Left ventricle myocardium superior (tissue), 1 donor: ENCODE measurements at regions not wholly inside any gene's neighbourhood (a gene's known extent, or its start where the extent isn't known, plus 50 kb on each side); places are given as distances from the start of the nearest gene placed in this dataset.

Experiments used
- ATAC-seq: fragments of 200-7000 bp; cut with Tn5 transposase; one replicate; pipeline ENCODE4 v1.9.1; 2020; ENCODE audit warnings: mild to moderate bottlenecking, moderate library complexity
- DNase-seq: peaks from one replicate; pipeline ENCODE4 v3.0.0-alpha.2; 2020
- intact Hi-C: fragments of 100-400 bp; cut with micrococcal nuclease; formaldehyde crosslinking; loops from one replicate; pipeline ENCODE4 v1.11.0; 2022
- donor health status: DM: no; HTN: yes; CAD: no; lungs with severe emphysema.

DNA sequence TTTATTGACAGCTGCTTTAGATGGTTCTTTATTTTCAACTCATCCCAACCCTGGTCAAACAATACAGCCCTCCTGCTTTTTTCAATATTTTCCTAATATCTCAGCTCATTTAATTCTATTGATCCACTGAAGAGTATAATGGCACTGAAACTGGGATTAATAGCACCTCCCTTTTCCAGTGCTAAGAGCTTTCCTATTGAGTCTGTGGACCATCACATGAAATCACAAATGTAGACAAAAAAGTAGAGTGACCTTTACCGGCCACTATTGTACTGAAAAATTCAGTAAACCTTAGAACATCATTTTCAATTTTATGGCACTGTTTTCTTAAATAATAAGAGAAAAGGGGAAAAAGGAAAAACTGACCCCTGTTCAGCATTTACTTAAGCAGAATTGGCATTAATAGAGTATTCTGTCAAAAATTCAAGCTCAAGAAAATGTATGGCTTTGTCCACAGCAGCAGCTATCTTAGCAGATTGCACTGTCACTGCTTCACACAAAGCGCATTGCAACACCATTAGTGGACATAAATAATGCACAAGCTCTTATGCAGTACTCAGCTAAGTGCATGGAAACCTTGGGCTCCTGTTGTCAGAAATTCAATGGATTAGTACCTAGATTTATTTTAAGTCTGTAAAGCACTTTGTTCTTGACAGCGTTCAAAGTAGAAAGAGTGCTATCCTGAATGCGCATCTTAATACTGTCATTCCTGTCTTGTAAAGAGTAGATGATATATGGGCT, 851.0 kb upstream of the KLHL1 start:
- DNase-seq (no peak), ATAC-seq (no peak)
- intact Hi-C loops = no loop called here

DNA sequence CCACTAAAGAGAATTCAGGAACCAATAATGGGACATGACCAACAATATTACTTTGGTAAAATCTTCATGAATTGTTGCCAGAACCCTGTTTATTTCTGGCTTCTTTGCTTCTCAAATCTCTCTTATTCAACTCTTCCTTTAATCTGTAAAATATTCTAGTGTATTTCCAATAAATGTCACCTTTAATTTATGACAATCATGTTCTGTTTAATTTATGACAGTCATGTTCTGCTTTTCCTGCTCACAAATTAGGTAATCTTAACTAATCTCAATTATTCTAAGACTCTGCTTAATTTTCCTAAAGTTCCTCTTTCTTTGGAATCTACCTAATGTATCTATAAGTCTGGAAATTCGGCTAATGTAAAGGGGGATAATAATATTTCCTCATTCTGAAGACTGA, 847.6 kb upstream of the KLHL1 start:
- DNase-seq (no peak), ATAC-seq (no peak)
- intact Hi-C loops = no loop called here

DNA sequence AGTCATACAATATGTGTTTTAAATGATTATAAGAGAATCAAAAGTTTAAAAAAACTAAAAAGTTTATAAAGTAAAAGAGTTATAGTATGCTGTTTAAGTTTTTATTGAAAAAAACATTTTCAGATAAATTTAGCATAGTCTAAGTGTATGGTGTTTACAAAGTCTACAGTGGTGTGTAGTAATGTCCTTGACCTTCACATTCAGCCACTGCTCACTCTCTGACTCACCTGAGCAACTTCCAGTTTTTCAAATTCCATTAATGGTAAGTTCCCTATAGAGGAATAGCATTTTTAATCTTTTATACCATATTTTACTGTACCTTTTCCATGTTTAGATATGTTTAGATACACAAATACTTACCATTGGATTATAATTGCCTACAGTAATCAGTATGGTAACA, 842.4 kb upstream of the KLHL1 start:
- DNase-seq (no peak), ATAC-seq (no peak)
- intact Hi-C loops = no loop called here

DNA sequence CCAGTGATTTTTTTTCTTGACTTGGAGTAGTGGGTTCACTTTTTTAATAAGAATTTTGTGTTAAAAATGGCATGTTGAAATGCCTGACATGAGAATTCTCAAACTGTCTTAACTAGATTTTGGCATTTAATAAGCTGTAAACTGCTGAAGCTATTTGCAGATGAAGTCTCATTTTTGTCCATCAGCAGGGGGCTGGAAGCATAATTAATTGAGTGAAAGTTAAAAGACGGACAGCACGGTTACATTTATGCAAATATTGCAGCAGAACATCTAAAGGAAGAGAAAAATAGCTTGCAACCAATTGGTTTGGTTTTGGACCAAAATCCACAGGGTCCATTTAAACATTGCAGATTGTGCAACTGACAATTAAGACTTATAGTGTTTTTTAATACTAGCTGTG, 837.3 kb upstream of the KLHL1 start:
- DNase-seq (no peak), ATAC-seq (no peak)
- intact Hi-C loops = no loop called here

DNA sequence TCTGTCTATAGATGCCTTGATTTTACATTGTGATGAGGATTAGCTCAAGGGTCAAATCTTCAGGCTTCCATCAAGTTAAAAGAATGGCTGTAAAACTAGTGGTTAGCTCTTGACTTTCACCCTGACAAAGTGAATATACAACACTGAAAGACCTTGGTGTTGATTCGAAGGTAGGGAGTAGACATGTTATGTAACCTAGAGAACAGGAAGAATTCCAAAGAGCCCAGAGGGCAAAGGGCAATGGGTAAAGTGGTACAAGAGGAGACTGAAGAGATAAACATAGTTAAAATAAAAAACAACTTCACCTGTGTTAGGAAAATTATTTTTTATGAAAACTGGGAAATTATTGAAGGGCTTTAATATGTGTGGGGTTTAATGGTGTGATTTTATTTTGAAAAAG, 833.2 kb upstream of the KLHL1 start:
- intact Hi-C loops = no loop called here
- DNase-seq (no peak), ATAC-seq (no peak)

DNA sequence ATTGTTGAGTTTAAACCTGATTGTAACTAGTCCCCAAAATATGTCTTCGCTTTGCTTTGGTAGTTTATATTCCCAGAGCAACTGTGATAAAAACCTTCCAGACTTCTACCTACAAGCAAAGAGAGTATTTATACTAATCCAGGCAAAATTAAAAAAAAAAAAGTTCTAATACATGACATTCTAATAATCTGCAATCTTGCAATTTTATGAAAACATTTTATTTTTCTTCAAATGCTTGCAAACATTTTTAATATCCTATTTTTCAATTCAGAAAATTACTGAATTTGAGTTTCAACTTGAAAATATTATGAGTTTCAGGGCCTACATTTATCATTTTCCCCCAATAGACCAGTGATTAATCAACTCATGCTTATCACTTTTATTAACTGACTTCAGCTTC, 830.2 kb upstream of the KLHL1 start:
- no peak for DNase-seq
- intact Hi-C loops = no loop called here
- ATAC-seq = no peak

DNA sequence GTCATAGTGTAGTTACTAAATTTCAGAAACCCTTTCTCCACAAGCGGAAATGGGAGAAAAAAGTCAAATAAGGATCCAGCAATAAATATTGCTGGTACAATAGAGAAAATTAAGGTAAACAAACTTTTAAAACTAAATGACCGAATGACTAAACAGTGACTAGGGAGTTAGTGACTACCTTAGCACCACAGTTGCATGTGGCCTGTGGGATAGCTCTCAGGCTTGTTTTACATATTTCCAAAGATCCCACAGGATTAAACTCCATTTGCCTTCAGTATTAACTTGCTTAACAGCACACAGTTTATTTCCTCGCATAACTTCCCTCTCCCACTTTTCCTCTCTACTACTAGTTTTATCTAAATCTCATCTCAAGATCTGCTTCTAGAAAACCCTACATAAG, 824.3 kb upstream of the KLHL1 start:
- ATAC-seq (no peak), DNase-seq (no peak)
- intact Hi-C loops = no loop called here

DNA sequence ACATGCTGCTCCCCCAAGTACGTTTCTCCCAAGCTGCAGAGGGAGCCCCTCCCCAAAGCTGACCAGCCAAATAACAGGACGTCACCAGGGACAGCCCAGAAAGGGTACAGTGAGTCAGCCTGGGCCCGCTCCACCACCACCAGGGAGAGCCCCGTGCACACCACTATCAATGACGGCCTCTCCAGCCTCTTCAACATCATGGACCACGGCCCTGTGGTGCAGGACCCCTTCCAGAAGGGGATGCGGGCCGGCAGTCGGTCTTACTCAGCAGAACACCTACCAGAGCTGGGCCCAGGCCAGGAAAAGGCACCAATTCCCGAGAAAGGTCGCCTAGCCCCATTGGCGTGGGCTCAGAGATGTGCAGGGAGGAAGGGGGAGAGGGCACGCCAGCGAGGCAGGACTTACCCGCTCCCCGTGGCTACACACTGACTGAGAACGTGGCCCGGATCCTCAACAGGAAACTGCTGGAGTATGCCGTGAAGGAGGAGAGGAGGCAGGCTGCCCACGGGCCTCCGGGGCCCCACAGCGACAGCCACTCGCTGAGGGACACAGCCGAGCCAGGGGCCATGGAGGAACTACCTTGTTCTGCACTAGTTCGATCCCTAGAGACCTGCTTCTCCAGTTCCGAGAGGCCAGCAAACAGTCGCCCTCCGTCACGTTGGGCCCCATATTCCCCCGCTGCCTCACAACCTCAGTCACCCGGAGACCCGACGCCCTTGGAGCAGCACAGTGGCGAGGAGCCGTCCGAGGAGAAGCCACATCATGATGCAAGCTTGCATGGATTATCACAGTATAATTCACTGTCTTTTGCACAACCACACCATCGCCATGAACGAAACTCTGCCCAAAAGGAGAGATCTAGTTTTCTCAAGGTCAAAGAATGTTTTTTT, 815.9 kb upstream of the KLHL1 start:
- DNase-seq (no peak), ATAC-seq (no peak)
- intact Hi-C loops = no loop called here

DNA sequence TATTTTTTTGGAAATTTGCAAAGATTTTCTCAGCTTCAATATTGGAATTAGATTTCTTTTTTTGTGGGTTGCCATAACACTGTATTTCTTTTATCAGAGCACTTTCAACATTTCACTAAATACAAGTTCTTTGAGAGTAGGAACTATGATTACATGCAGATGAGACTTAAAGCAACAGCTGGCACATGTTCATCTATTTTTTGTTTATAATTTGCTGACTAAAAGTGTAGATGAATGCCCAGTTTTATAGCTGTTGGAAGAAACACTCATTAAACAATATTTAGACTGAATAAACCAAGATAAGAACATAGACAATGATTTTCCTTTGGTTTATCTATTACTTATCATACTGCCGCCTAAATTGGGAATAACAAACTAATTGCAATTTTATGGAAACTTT, 803.0 kb upstream of the KLHL1 start:
- DNase-seq = no peak
- intact Hi-C loops = no loop called here
- ATAC-seq = no peak

DNA sequence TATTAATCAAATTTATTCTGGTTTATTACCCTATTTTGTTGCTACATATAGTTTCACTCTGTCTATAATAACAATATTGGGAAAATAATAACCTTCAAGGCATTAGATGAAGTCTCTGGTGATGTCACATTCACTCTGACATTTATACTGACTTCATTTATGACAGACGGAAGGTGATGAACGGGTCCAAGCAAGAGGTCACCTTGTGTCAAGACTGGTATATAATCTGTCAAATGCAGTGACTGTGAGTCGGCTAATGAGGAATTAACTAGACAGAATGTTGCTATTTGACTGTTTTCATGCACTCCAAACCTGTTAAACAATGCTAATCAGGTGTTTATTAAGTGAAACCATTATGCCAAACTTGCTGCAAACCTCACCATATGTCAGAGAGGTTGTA, 800.5 kb upstream of the KLHL1 start:
- no peak for DNase-seq
- intact Hi-C loops = no loop called here
- no peak for ATAC-seq

DNA sequence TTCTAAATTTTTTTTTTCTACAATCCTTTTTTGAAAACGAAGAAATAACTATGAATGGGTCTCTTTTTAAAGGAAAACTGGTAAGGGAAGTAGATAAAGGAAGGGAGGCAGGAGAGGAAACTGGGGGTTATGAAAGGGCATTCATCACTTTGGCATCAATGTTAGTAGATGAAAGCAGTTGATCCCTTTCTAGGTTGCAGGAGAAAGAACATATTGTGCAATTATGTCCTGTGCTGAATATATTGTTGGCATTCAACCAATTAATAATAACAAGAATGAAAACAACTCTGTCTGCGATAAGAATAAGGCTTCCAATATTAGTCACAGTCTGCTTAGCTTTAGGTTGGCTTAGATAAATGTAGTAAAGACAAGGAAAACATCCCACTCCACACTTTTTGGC, 796.8 kb upstream of the KLHL1 start:
- no peak for ATAC-seq
- no peak for DNase-seq
- intact Hi-C loops = no loop called here

DNA sequence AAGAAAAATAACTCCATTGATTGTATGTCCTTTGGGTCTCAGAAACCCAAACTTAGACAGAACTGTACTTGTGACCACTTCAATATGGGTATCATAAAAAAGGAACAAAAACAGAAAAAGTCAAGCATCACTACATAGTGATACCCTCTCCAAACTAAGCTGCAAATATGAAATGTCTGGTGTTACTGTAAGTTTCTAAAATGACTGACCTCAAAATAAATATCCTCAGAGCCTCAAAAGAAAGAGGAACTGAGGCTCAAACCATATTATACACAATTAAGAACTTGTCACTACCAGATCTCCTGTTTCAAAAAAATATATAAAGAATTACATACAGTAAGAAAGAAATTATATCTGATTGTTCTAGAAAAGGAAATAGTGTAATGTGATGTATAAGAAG, 787.9 kb upstream of the KLHL1 start:
- ATAC-seq (no peak), DNase-seq (no peak)
- intact Hi-C loops = no loop called here

DNA sequence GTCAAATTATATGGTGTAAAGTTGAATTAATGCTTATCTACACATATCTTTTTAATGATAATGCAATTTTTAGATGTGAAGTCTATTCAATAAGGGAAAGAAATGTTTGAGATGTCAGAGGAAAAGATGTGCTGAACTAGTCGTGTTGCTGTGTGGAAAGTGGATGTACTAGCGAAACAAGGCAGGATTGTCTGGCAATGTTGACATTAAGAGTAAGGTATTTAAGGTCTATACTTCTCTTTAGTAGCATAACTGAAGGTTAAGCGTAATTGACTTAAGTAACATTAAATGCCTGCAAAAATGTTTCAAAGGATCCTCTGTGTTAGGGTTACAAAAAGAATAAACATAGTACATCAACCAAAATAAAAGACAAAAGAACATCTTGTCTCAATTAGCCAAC, 787.3 kb upstream of the KLHL1 start:
- DNase-seq (no peak), ATAC-seq (no peak)
- intact Hi-C loops = no loop called here

DNA sequence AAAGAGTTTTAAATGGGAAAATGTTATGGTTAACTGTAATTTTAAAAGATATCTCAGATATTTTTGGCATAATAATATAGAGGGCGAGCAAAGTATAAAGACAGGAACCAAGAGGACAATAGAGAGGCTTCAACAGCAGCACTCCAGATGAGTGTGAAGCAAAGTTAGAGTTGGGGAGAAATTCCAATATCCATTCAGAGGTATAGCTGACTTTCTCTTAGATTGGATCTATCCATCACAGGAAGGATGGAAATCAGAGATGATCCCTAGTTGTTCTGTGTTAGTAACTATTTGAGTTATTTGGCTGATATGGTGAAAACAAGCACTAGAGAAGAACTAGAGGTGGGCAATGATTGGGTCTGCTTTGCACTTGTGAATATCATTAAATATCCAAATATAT, 786.0 kb upstream of the KLHL1 start:
- ATAC-seq (no peak), DNase-seq (no peak)
- intact Hi-C loops = no loop called here

DNA sequence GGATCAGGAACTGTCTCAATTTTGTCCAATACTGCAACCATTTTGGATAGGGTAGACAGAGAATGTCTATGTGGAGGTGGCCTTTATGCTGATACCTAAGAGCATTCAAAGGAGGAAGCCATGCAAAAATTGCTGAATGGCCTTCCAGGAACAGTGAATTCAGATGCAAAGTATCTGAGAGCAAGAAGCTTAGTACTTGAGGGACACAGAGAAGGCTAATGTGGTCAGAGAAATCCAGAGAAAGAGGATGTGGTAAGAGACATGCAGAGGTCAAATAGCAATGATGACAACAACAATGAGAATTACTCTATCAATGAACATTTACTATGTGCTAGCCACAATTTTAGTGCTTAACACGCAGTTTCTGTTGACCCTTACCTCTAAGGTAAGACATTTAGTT, 785.6 kb upstream of the KLHL1 start:
- intact Hi-C loops = no loop called here
- DNase-seq (no peak), ATAC-seq (no peak)

DNA sequence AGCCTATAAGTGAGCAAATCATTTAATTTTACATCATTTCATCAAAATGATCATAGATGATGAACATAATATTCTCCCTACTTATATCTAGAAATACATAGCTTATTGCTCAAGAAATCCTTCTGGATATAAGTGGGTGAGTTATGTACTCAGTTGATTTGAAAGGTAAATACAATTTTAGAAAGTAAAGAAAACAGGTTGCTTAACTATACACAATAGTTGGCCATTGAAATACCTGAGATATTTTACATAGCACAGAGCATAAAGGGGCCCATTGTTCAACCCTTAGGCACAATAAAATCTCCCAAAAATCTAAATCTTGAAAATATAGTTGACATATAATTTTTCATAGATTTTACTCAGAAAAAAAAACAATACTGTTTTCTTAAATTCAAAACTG, 782.0 kb upstream of the KLHL1 start:
- no peak for DNase-seq
- ATAC-seq = no peak
- intact Hi-C loops = no loop called here

DNA sequence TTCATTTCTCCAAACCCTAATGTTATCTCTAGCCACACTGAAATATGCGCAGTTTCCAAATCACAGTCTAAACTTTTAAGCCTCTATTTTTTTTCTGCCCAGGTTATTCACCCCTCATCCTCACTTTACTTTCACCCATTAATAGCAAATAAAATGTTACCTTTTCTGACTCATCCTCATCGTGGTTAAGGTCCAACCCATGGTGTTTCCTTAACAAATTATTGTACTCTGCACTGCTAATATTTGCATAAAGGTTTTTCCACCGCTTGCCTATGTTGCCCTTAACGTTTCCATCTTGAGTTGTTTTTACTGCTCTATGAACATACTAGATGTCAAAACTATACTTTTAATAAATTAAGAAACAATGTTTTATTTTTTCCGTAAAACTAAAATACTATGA, 780.9 kb upstream of the KLHL1 start:
- intact Hi-C loops = no loop called here
- ATAC-seq (no peak), DNase-seq (no peak)

DNA sequence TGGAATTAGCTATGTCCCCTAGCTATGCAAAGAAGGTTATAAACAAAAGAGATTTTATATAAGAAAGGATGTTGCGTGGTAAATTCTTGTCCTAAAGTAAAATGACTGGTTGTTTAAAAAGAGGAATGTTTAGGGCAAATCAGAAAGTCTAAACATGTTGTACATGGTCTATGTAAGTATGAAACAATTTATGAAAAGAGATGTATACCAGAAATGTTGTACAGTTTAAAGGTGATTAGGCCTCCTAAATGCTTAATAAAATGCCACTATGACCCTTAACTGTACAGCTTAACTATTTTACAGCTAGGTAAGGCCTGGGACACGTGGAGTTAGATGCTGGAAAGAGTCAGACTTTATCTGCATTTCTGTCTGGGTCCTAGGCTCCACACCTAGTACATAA, 775.9 kb upstream of the KLHL1 start:
- ATAC-seq (no peak), DNase-seq (no peak)
- intact Hi-C loops = no loop called here

DNA sequence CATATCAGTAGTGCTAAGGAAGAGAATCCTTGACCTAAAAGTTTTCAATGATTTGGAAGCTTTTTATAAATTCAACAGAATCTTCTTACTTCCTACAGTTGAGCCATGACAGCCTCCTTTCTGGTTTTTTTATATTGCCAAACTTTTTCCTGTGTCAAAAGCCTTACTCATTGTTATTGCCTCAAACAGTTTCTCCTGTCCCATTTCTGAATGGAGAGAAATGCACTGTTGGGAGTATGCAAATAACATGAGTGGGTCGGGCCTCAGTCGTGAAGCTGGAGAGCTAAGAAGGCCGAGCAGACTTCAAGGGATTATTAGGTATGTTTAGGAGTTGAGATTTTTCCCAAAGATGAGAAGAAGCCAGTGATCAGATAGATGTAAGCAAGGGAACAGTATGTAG, 766.4 kb upstream of the KLHL1 start:
- no peak for DNase-seq
- intact Hi-C loops = no loop called here
- ATAC-seq = no peak

DNA sequence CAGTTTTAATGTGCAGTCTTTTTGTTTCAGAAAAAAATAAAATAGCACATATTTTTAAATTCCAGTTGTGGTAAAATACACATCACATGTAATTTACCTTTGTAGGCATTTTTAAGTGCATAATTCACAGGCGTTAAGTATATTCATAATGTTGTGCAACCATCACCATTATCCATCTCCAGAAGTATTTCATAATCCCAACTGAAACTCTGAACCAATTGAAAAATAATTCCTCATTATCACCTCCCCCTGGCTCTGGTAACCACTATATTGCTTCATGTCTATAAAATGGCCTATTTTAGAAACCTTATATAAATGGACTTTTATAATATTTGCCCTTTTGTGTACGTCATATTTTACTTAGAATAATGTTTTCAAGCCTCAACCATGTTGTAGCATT, 756.5 kb upstream of the KLHL1 start:
- DNase-seq (no peak), ATAC-seq (no peak)
- intact Hi-C loops = no loop called here

DNA sequence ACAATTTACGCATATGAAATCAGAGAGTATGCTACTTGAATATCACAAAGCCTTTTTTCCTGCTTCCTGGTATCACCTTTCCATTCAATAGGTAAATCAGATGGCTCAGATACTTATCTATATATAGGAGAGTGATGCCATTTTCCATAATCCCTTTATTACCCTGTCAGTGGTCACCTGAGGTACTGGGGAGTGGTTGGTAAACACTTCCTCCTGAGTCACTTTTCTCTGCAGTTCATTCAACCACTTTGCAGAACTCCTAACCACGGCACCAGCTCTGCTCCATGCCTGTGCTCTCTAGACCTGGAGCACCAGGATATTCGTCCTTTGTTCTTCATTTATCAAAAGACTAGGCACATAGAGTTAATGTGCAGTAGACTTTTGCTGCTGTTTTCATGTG, 748.5 kb upstream of the KLHL1 start:
- DNase-seq (no peak), ATAC-seq (no peak)
- intact Hi-C loops = no loop called here
